ENCODE measurements at regions not wholly inside any gene's neighbourhood (a gene's known extent, or its start where the extent isn't known, plus 50 kb on each side); places are given as distances from the start of the nearest gene placed in this dataset.

DNA sequence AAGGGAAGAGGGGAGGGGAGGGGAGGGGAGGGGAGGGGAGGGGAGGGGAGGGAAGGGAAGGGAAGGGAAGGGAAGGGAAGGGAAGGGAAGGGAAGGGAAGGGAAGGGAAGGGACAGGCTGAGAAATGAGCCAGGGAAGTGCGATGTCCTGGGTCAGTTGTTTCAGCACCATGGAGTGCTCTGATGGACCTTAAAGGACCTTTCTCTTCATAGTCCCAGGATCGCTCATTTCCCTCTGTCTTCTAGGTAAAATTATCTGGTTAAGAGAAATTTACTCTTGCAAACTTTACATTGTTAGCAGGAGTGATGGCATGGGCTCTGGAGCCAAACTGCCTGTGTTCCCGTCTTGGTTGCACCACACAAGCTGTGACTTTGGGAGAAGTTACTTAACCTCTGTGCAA, 357.8 kb downstream of the MATN1 start:
- TF ChIP-seq YY1 (IDR thresholded peaks at IDR 0.05; ENCODE audit: insufficient read depth, insufficient read length) (no peak), ZNF274 (IDR thresholded peaks at IDR 0.05; ENCODE audit: low read depth, low read length) (no peak), SUZ12 (IDR thresholded peaks at IDR 0.05; ENCODE audit: extremely low read depth, insufficient read depth, insufficient read length) (no peak)

All from NT2/D1 (cell line).